ENCODE measurements at regions not wholly inside any gene's neighbourhood (a gene's known extent, or its start where the extent isn't known, plus 50 kb on each side); places are given as distances from the start of the nearest gene placed in this dataset.
"Not testable (repeated sequence)": the region's sequence is repeated elsewhere in the genome, so short reads cannot be mapped to it uniquely, and the experiment has no call there.

GRCh38 chr15:85254961-85255360, 125.4 kb upstream of the AKAP13 start:
- TF ChIP-seq CTCF (conservative IDR thresholded peaks at IDR 0.05); EZH2 (IDR thresholded peaks at IDR 0.05; ENCODE audit: low read depth): not testable (repeated sequence)

Data from PC-9 (cell line).